HepG2 (cell line): ENCODE measurements at regions not wholly inside any gene's neighbourhood (a gene's known extent, or its start where the extent isn't known, plus 50 kb on each side); places are given as distances from the start of the nearest gene placed in this dataset.

Experiments used
- ATAC-seq: fragments of 200-7000 bp; cut with Tn5 transposase; 3 replicates; pipeline ENCODE4 v1.9.1; 2020; ENCODE audit warnings: mild to moderate bottlenecking, moderate library complexity
- BruUV-seq: library from RNA; stranded (reverse); fragments of 400-500 nt; replicated peaks from 2 replicates; lab custom pipeline; 2021; lab: Mats Ljungman, UMichigan
- CTCF ChIA-PET: fragments of 300-600 bp; formaldehyde crosslinking; extraction: SDS; loops from one replicate; lab custom pipeline; 2021; ENCODE audit warnings: low total read pairs, inconsistent platforms, low intra/inter-chr PET ratio; lab: Yijun Ruan, JAX
- POLR2A ChIA-PET: fragments of 350-600 bp; sonication (Branson Sonifier 250); formaldehyde crosslinking; loops from one replicate; lab custom pipeline; 2020; ENCODE audit warnings: antibody characterized with exemption, inconsistent platforms; lab: Yijun Ruan, JAX
- DNase-seq: peaks from one replicate; pipeline ENCODE4 v3.0.0-alpha.2; 2015; ENCODE audit warnings: low spot score
- FAIRE-seq: peaks from 3 replicates; lab custom pipeline; 2011; peaks lifted over from hg19 to GRCh38; lab: Jason Lieb, UNC
- H2AFZ ChIP-seq: one replicate; pipeline ENCODE4 v1.6.1; 2011; ENCODE audit warnings: low read length, inconsistent platforms
- H3K27ac ChIP-seq: fragments of 300-600 bp; 3 replicates; pipeline ENCODE4 v1.8.0; 2011; ENCODE audit warnings: mixed run types, mild to moderate bottlenecking, mixed read lengths, low read length, inconsistent platforms; ENCODE audit not compliant: insufficient read depth; ENCODE audit errors: extremely low read length
- H3K27me3 ChIP-seq, 2 experiments: fragments of 200-600 bp in 1 of 2; 2 replicates in 1 of 2; 3 replicates in 1 of 2; pipeline versions ENCODE4 v1.6.0 to v1.8.0; 2011; ENCODE audit warnings: low read length in 2 of 2, mild to moderate bottlenecking in 2 of 2, moderate library complexity in 2 of 2, inconsistent platforms in 1 of 2; ENCODE audit not compliant: insufficient read depth in 2 of 2, control insufficient read depth in 1 of 2
- H3K36me3 ChIP-seq, 2 experiments: fragments of 200-600 bp in 1 of 2; replicated peaks in 1 of 2; 2 replicates in 1 of 2; 3 replicates in 1 of 2; pipeline versions ENCODE4 v1.5.1 to v1.8.0; 2011; ENCODE audit warnings: low read length in 2 of 2, inconsistent platforms in 1 of 2; ENCODE audit not compliant: insufficient read depth in 2 of 2, control insufficient read depth in 1 of 2
- H3K4me1 ChIP-seq: 2 replicates; pipeline ENCODE4 v1.5.1; 2012; ENCODE audit warnings: low read length, inconsistent platforms; ENCODE audit not compliant: insufficient read depth
- H3K4me2 ChIP-seq: 2 replicates; pipeline ENCODE4 v1.6.0; 2011; ENCODE audit warnings: low read depth, low read length, inconsistent platforms
- H3K4me3 ChIP-seq, 3 experiments: fragments of 200-600 bp in 1 of 3; sonication (generic), shearing (Covaris generic) in 1 of 3; replicated peaks in 1 of 3; 2 replicates each; pipeline ENCODE4 v1.5.1; 2011 to 2016; ENCODE audit warnings: low read length in 3 of 3, inconsistent platforms in 2 of 3, low read depth in 2 of 3, mild to moderate bottlenecking in 2 of 3, control low read depth in 1 of 3, mixed read lengths in 1 of 3; ENCODE audit not compliant: insufficient read depth in 1 of 3
- H3K79me2 ChIP-seq: one replicate; pipeline ENCODE4 v1.6.1; 2011; ENCODE audit warnings: low read length, inconsistent platforms; ENCODE audit not compliant: insufficient read depth
- H3K9ac ChIP-seq: 2 replicates; pipeline ENCODE4 v1.6.0; 2011; ENCODE audit warnings: mild to moderate bottlenecking, low read depth, low read length, inconsistent platforms; ENCODE audit not compliant: insufficient read depth
- H3K9me3 ChIP-seq: 2 replicates; pipeline ENCODE4 v1.5.1; 2012; ENCODE audit warnings: mild to moderate bottlenecking, low read length
- H4K20me1 ChIP-seq: 2 replicates; pipeline ENCODE4 v1.6.0; 2011; ENCODE audit warnings: inconsistent platforms, mild to moderate bottlenecking, low read length, moderate library complexity; ENCODE audit not compliant: insufficient read depth
- IKZF4 ChIP-seq: sonication (generic); formaldehyde crosslinking; IDR thresholded peaks from 2 replicates; pipeline ENCODE4 v1.5.1; 2020; ENCODE audit warnings: borderline replicate concordance, mild to moderate bottlenecking, low read depth, missing genetic modification reagents; ENCODE audit errors: not compliant biosample characterization
- MNT ChIP-seq: fragments of 450-650 bp; IDR thresholded peaks from 2 replicates; pipeline ENCODE4 v1.6.1; 2016
- SP4 ChIP-seq: sonication (generic); formaldehyde crosslinking; IDR thresholded peaks from 2 replicates; pipeline ENCODE4 v1.8.1; 2023; ENCODE audit warnings: mild to moderate bottlenecking, missing genetic modification reagents
- ZBTB7A ChIP-seq: sonication (generic); formaldehyde crosslinking; IDR thresholded peaks from 2 replicates; pipeline ENCODE4 v1.8.0; 2022; ENCODE audit warnings: mild to moderate bottlenecking, missing genetic modification reagents
- ZNF121 ChIP-seq: sonication (generic); formaldehyde crosslinking; IDR thresholded peaks from 2 replicates; pipeline ENCODE4 v1.5.0; 2020; ENCODE audit warnings: mild to moderate bottlenecking, missing genetic modification reagents
- ZNF225 ChIP-seq: sonication (generic); formaldehyde crosslinking; IDR thresholded peaks from 2 replicates; pipeline ENCODE4 v1.4.0; 2020; ENCODE audit warnings: mild to moderate bottlenecking, missing genetic modification reagents
- ZNF3 ChIP-seq: IDR thresholded peaks from 2 replicates; pipeline ENCODE4 v1.7.0; 2017; ENCODE audit warnings: inconsistent platforms
- ZNF501 ChIP-seq: sonication (generic); formaldehyde crosslinking; IDR thresholded peaks from 2 replicates; pipeline ENCODE4 v1.5.1; 2020; ENCODE audit warnings: mild to moderate bottlenecking, moderate library complexity, missing genetic modification reagents
- ZNF614 ChIP-seq: IDR thresholded peaks from 2 replicates; pipeline ENCODE4 v1.6.1; 2018; ENCODE audit warnings: missing biosample characterization, missing genetic modification reagents, inconsistent platforms, borderline replicate concordance
- ZNF720 ChIP-seq: sonication (generic); formaldehyde crosslinking; IDR thresholded peaks from 2 replicates; pipeline ENCODE4 v1.4.0; 2020; ENCODE audit warnings: missing genetic modification reagents
- ZNF83 ChIP-seq: sonication (generic); formaldehyde crosslinking; IDR thresholded peaks from 2 replicates; pipeline ENCODE4 v1.4.0; 2020; ENCODE audit warnings: missing genetic modification reagents, mild to moderate bottlenecking, borderline replicate concordance
- WGBS: methylation state at CpG from one replicate; pipeline ENCODE4 v1.1.6; 2017; ENCODE audit warnings: low lambda C conversion rate; 5-methylcytosine and 5-hydroxymethylcytosine counted together
- in situ Hi-C: cut with HindIII; loops from 2 replicates; pipeline ENCODE4 v1.10.0; 2017; ENCODE audit warnings: low pct_unique_long_range_greater_than_20kb; ENCODE audit not compliant: extremely low pct_ligation_motif_present
- intact Hi-C: fragments of 100-400 bp; cut with micrococcal nuclease; formaldehyde crosslinking; loops from one replicate; pipeline ENCODE4 v1.10.0; 2022; ENCODE audit not compliant: unreplicated experiment
- TF ChIP-seq, protein P1 (sequence below): sonication (generic); formaldehyde crosslinking; IDR thresholded peaks from 2 replicates; pipeline ENCODE4 v1.8.0; 2022; ENCODE audit warnings: mild to moderate bottlenecking, missing genetic modification reagents

- Histone ChIP-seq H3K4me2 (no peak overlapping the region), H3K27ac (no peak overlapping the region), H3K9ac (no peak overlapping the region), H4K20me1 (no peaks in the 10 kb centered on the region), H3K4me1 (no peaks in the 10 kb centered on the region), H3K79me2 (no peaks in the 10 kb centered on the region), H2AFZ (no peak overlapping the region), H3K4me3 (no peak overlapping the region), H3K27me3 (no peaks in the 10 kb centered on the region)
- in situ Hi-C loops (no loop called here), intact Hi-C loops (no loop called here)
- FAIRE-seq = no peak
- POLR2A ChIA-PET = no interaction called here
- ATAC-seq = no peak
- no peak for TF ChIP-seq SP4 (CRISPR knock-in tag)
- TF ChIP-seq ZNF3 (CRISPR knock-in tag) = no peak
- no peak for TF ChIP-seq ZNF501
- TF ChIP-seq ZBTB7A (CRISPR knock-in tag) = no peak
- TF ChIP-seq MNT = no peak
- no peak for TF ChIP-seq ZNF225
- TF ChIP-seq, protein P1, sequence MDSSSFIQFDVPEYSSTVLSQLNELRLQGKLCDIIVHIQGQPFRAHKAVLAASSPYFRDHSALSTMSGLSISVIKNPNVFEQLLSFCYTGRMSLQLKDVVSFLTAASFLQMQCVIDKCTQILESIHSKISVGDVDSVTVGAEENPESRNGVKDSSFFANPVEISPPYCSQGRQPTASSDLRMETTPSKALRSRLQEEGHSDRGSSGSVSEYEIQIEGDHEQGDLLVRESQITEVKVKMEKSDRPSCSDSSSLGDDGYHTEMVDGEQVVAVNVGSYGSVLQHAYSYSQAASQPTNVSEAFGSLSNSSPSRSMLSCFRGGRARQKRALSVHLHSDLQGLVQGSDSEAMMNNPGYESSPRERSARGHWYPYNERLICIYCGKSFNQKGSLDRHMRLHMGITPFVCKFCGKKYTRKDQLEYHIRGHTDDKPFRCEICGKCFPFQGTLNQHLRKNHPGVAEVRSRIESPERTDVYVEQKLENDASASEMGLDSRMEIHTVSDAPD (CRISPR knock-in tag) = no peak
- TF ChIP-seq ZNF720 (CRISPR knock-in tag) = no peak
- no peak for TF ChIP-seq IKZF4 (CRISPR knock-in tag)
- no peak for TF ChIP-seq ZNF121
- TF ChIP-seq ZNF83 (CRISPR knock-in tag) = no peak
- no peak for TF ChIP-seq ZNF614 (CRISPR knock-in tag)
- TF ChIP-seq, all 625 proteins: peak for 0
- CTCF ChIA-PET = no interaction called here
- BruUV-seq = no TSS peak
- no peaks in the 10 kb centered on the region for H3K36me3 ChIP-seq
- WGBS = 17% methylated on average over 5 of the region's 5 CpGs
- no peak for DNase-seq
- peaks cover 22% of the 10 kb centered on the region for H3K9me3 ChIP-seq
Observed at GRCh38 chr18:68362907-68363306, 352.0 kb downstream of the TMX3 start.
